HEK293T (cell line): ENCODE measurements at regions not wholly inside any gene's neighbourhood (a gene's known extent, or its start where the extent isn't known, plus 50 kb on each side); places are given as distances from the start of the nearest gene placed in this dataset.

Source experiments
- CTCF ChIA-PET: fragments of 350-600 bp; formaldehyde crosslinking; extraction: SDS; loops from one replicate; lab custom pipeline; 2021; ENCODE audit warnings: antibody characterized with exemption, inconsistent platforms; lab: Yijun Ruan, JAX
- POLR2A ChIA-PET: fragments of 350-600 bp; formaldehyde crosslinking; extraction: SDS; loops from one replicate; lab custom pipeline; 2020; ENCODE audit warnings: antibody characterized with exemption, inconsistent platforms; lab: Yijun Ruan, JAX
- DNase-seq: peaks from one replicate; pipeline ENCODE4 v3.0.0; 2012; ENCODE audit warnings: mixed read lengths; ENCODE audit errors: extremely low spot score
- ARNT ChIP-seq: fragments of 450-650 bp; IDR thresholded peaks from 2 replicates; pipeline ENCODE4 v1.6.1; 2017; ENCODE audit warnings: mild to moderate bottlenecking
- BHLHE40 ChIP-seq: fragments of 450-650 bp; IDR thresholded peaks from 2 replicates; pipeline ENCODE4 v1.6.1; 2016; ENCODE audit warnings: mild to moderate bottlenecking, moderate library complexity, borderline replicate concordance
- CTBP1 ChIP-seq: fragments of 450-650 bp; IDR thresholded peaks from 2 replicates; pipeline ENCODE4 v1.6.1; 2016; ENCODE audit warnings: borderline replicate concordance
- ELF4 ChIP-seq: fragments of 450-650 bp; IDR thresholded peaks from 2 replicates; pipeline ENCODE4 v1.6.1; 2017; ENCODE audit warnings: antibody characterized with exemption
- FOXA1 ChIP-seq: fragments of 450-650 bp; IDR thresholded peaks from 2 replicates; pipeline ENCODE4 v1.6.1; 2016; ENCODE audit warnings: mild to moderate bottlenecking
- FOXK2 ChIP-seq: fragments of 450-650 bp; IDR thresholded peaks from 2 replicates; pipeline ENCODE4 v1.6.1; 2016; ENCODE audit warnings: mild to moderate bottlenecking
- FOXM1 ChIP-seq: fragments of 450-650 bp; IDR thresholded peaks from 2 replicates; pipeline ENCODE4 v1.6.1; 2017; ENCODE audit warnings: mild to moderate bottlenecking, borderline replicate concordance
- HDGF ChIP-seq: fragments of 450-650 bp; IDR thresholded peaks from 2 replicates; pipeline ENCODE4 v1.6.1; 2017; ENCODE audit warnings: antibody characterized with exemption, borderline replicate concordance
- L3MBTL2 ChIP-seq: fragments of 450-650 bp; conservative IDR thresholded peaks from 2 replicates; pipeline ENCODE4 v1.6.1; 2016; ENCODE audit warnings: mild to moderate bottlenecking
- LEF1 ChIP-seq: fragments of 450-650 bp; IDR thresholded peaks from 2 replicates; pipeline ENCODE4 v1.6.1; 2017; ENCODE audit warnings: mild to moderate bottlenecking, borderline replicate concordance
- NFRKB ChIP-seq: fragments of 450-650 bp; IDR thresholded peaks from 2 replicates; pipeline ENCODE4 v1.6.1; 2016; ENCODE audit warnings: mild to moderate bottlenecking, moderate library complexity
- SP1 ChIP-seq: fragments of 450-650 bp; IDR thresholded peaks from 2 replicates; pipeline ENCODE4 v1.6.1; 2017
- SUZ12 ChIP-seq: fragments of 450-650 bp; IDR thresholded peaks from 2 replicates; pipeline ENCODE4 v1.6.1; 2016; ENCODE audit warnings: mild to moderate bottlenecking
- TARDBP ChIP-seq: fragments of 450-650 bp; IDR thresholded peaks from 2 replicates; pipeline ENCODE4 v1.6.1; 2016
- ZNF384 ChIP-seq: fragments of 450-650 bp; IDR thresholded peaks from 2 replicates; pipeline ENCODE4 v1.6.1; 2016
- TF ChIP-seq, protein P1 (sequence below): fragments of 450-650 bp; IDR thresholded peaks from 2 replicates; pipeline ENCODE4 v1.6.1; 2016

GRCh38 chr6:40849546-40849945 lies 189.5 kb downstream of the UNC5CL start:
- ChIA-PET POLR2A (no interaction called here), CTCF (no interaction called here)
- no peak for TF ChIP-seq CTBP1
- DNase-seq, result no peak

DNA sequence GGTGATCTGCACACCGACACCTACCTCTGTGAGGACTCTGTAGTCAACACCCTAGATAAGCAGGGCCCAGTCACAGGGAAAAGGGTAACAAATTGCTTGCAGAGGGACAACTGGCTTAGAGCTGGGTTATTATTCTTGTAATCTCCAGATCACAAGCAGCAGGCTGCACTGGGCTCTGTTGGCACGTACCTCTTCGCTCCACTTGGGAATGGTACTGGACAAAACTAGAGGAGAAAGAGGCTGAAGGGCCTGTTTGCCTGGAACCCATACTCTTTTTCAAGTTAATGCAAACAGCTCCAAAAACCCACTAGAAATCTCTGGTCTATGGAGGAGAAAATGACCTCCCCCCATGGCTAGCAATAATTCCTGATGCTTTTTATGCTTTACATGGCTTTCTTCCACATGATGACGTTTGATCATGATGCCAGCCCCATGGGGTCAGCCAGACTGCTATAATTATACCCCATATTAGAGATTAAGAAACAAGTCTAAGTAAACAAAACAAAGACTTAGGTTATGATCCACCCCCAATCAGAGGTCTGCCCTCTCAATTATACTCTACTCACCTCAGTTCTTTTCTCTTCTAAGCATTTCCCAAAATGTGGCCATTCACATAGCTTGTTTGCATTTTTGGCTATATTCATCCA lies 190.0 kb downstream of the UNC5CL start:
- CTCF ChIA-PET, result no interaction called here
- POLR2A ChIA-PET, result no interaction called here
- DNase-seq, result no peak
- no peak for TF ChIP-seq TARDBP
- TF ChIP-seq SUZ12, result no peak
- TF ChIP-seq ZNF384, result no peak
- no peak for TF ChIP-seq SP1
- no peak for TF ChIP-seq FOXM1
- TF ChIP-seq CTBP1, result no peak
- TF ChIP-seq HDGF, result no peak
- no peak for TF ChIP-seq L3MBTL2

DNA sequence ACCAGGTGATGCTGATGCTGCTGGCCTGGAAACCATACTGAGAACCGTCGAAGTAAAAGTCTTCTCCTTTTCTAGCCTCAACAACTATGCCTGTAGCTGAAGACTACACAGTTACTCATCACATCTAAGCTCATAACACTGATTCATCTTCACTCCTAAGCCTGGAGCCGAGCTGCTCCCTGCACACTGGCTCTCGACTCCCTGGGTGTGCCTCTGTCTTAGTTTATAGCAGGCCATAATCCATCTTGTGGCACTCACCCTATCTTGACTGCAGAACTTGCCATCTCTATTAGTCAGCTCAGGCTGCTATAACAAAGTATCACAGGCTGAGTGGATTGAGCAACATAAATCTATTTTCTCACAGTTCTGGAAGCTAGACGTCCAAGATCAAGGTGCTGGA lies 191.0 kb downstream of the UNC5CL start:
- POLR2A ChIA-PET, result no interaction called here
- CTCF ChIA-PET, result no interaction called here
- TF ChIP-seq SP1 (no peak), ARNT (no peak), L3MBTL2 (no peak), ELF4 (no peak), LEF1 (no peak), BHLHE40 (no peak), ZNF384 (no peak), HDGF (no peak), SUZ12 (no peak), NFRKB (no peak), FOXK2 (no peak), TARDBP (no peak), FOXA1 (no peak)
- TF ChIP-seq, protein P1, sequence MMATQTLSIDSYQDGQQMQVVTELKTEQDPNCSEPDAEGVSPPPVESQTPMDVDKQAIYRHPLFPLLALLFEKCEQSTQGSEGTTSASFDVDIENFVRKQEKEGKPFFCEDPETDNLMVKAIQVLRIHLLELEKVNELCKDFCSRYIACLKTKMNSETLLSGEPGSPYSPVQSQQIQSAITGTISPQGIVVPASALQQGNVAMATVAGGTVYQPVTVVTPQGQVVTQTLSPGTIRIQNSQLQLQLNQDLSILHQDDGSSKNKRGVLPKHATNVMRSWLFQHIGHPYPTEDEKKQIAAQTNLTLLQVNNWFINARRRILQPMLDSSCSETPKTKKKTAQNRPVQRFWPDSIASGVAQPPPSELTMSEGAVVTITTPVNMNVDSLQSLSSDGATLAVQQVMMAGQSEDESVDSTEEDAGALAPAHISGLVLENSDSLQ, result no peak
- no peak for DNase-seq

GRCh38 chr6:40845553-40845952 lies 193.5 kb downstream of the UNC5CL start:
- ChIA-PET CTCF (interaction anchor here (0.6 to 1.2 kb wide), 2 partner anchors 16 to 165 kb away, joined by 3 to 4 read pairs; no protein-coding TSS in a partner anchor), POLR2A (no interaction called here)
- DNase-seq, result peak; percentile 55
- TF ChIP-seq SUZ12 (no peak), LEF1 (no peak), ARNT (no peak), HDGF (no peak), TARDBP (no peak), SP1 (no peak), ELF4 (no peak), ZNF384 (no peak)

DNA sequence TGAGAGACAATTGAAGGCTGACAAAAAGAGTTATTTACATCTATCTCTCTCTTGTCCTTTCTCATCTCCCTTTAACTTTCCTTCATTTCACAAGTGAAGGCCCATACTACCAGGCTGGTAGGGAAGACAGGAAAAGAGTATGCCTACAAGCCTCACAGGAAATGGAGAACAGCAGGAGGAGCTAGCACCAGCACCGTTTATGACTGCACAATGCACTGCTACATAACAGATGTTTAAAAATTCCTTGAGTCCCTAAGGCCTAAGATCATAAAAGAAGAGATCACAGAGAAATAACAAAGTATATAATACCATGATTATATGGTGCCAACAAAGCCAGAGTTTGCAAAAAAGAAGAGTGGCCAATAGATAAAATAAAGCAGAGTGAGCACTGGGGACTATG lies 194.8 kb downstream of the UNC5CL start:
- POLR2A ChIA-PET, result no interaction called here
- TF ChIP-seq BHLHE40, result no peak
- TF ChIP-seq FOXK2, result no peak
- TF ChIP-seq ELF4, result no peak
- no peak for TF ChIP-seq HDGF
- TF ChIP-seq, protein P1, result no peak
- TF ChIP-seq TARDBP, result no peak
- TF ChIP-seq L3MBTL2, result no peak
- no peak for TF ChIP-seq ZNF384
- TF ChIP-seq CTBP1, result no peak
- TF ChIP-seq ARNT, result no peak
- TF ChIP-seq LEF1, result no peak
- no peak for TF ChIP-seq NFRKB
- no peak for TF ChIP-seq FOXA1

DNA sequence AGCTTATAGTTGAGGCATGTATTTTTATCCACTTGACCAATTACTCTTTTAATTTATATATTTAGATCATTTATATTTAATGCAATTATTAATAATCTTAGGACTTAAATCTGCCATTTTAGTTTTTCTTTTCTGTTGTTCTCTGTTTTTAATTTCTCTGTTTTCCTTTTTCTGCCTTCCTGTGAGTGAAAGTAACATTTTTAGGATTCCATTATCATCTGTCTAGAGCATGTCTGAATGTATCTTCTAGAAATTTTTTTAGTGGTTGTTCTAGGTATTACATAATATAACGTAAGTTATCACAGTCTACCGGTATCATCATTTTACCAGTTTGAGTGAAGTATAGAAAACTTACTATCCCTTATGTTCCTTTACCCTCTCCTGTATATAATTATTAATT lies 197.3 kb downstream of the UNC5CL start:
- TF ChIP-seq BHLHE40 (no peak), ELF4 (no peak), CTBP1 (no peak), SP1 (no peak), FOXA1 (no peak), HDGF (no peak), SUZ12 (no peak)
- TF ChIP-seq, protein P1, result no peak
- ChIA-PET CTCF (interaction anchor here (0.6 kb wide), 1 partner anchor 180 kb away, joined by 5 read pairs; no protein-coding TSS in a partner anchor), POLR2A (no interaction called here)
- no peak for DNase-seq

More for the DNA sequence above, 194.8 kb downstream of the UNC5CL start:
- no peak for DNase-seq
- CTCF ChIA-PET, result no interaction called here

GRCh38 chr6:40832691-40833090 lies 206.3 kb downstream of the UNC5CL start:
- POLR2A ChIA-PET, result no interaction called here
- no peak for TF ChIP-seq BHLHE40
- no peak for TF ChIP-seq ARNT
- TF ChIP-seq LEF1, result no peak
- TF ChIP-seq, protein P1, result no peak
- TF ChIP-seq NFRKB, result no peak
- no peak for TF ChIP-seq CTBP1
- no peak for TF ChIP-seq FOXK2
- TF ChIP-seq L3MBTL2, result no peak
- TF ChIP-seq TARDBP, result no peak
- no peak for TF ChIP-seq SUZ12
- no peak for TF ChIP-seq HDGF
- no peak for TF ChIP-seq ZNF384
- no peak for TF ChIP-seq FOXM1
- no peak for TF ChIP-seq SP1
- no peak for TF ChIP-seq FOXA1
- no peak for TF ChIP-seq ELF4
- CTCF ChIA-PET, result interaction anchor here (0.7 to 1.0 kb wide), 2 partner anchors 13 to 270 kb away, joined by 3 to 4 read pairs; no protein-coding TSS in a partner anchor
- DNase-seq, result no peak
